ENCODE measurements at regions not wholly inside any gene's neighbourhood (a gene's known extent, or its start where the extent isn't known, plus 50 kb on each side); places are given as distances from the start of the nearest gene placed in this dataset.

DNA sequence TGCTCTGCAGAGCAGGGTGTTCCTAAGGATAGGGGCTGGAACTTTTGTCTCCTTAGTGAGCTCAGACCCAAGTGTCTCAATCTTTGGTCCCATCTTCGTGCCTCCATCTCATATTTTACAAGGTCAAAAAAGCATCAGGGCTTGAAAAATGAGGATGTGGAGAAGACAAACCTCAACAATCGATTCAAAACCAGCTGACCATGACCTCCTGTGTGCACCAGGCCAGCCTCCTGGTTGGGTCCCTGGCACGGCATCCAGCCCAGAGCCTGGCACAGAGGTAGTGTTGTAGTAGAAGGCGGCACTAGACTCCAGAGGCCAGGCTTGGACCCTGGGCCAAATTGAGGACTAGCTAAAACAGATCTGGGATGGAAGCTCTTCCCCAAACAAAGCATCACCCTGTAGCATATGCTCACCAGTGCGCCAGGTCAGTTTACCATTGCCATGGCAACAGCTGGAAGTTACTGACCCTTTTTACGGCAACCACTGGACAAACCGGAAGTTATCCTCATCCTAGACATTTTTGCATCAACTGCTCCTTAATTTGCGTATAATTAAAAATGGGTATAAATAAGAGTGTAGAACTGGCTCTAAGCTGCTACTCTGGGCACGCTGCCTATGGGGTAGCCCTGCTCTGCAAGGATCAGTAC is 69.3 kb upstream of the BLCAP start:
- DNase-seq, result no peak

- no peak for DNase-seq
Measured at GRCh38 chr20:37596168-37596567, 68.5 kb upstream of the BLCAP start.

DNA sequence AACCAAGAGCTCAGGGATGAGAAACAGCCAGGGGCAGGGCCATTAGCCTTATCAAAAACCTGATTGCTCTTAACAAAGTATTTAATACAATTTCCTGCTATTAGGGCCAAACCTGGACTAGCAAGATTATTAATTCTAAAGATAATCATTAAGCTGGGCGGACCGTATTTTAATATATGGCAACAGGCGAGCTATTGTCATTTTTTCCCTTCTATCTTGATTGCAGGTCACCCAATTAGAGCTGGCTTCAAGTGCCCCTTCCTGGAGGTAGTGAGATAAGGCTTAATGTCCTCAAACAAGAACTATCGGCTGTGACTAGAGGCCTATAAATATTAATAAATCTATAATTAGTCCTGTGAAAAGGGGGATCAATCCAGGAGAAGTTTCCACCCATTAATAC is 66.0 kb upstream of the BLCAP start:
- no peak for DNase-seq

GRCh38 chr20:37590938-37591490 is 63.3 kb upstream of the BLCAP start:
- DNase-seq, result no peak

DNA sequence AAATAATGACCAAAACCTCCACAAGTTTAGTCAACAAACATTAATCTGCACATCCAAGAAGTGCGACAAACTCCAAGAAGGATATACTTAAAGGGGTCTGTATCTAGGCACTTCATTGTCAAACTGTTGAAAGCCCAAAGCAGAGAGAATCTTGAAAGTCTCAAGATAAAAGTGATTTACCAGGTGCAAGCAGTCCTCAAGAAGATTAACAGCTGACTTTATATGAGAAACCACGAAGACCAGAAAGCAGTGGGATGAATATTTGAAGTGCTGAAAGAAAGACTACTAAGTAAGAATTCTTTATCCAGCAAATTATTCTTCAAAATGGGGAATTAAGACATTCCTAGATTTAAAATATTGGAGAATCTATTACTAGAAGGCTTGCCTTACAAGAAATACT is 58.4 kb upstream of the BLCAP start:
- no peak for DNase-seq

- DNase-seq, result no peak
Measured at GRCh38 chr20:37584238-37584807, 56.6 kb upstream of the BLCAP start.

DNA sequence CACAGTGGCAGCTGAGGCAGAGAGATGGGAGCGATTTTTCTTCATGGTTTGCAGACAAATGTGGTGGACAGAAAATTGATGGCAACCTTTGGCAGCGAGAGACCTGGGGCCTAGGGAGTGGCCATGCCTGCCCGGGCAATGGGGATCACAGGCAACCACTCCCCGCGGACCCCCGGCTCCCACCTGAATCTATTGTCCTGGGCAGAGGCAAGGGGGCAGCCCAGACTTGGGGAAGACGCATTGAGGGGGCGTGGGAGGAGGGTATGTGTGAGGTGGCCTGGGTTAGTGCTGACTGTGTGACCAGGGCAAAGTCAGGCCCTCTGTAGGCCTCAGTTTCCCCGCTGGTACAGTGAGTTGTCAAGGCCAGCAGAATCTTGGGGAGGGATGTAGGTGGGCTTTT is 53.6 kb upstream of the BLCAP start:
- no peak for DNase-seq

DNA sequence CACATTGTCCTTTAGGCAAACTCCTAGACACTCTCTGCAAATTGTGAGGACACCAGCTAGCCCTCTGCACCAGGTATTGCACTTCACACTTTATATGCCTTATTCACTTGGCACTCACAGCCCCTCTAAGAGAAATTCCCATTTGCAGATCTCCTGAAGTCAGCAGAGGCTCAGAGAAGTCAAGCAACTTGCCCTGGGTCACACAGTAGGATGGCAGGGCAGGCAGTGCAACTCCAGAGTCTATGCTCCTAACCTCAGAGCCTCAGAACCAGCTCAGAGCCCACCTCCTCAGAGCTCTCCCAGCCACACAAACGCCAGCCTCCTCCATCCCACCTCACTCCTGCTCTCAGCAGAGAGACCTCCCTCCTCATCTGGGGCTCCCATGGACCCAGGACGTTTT is 52.4 kb upstream of the BLCAP start:
- no peak for DNase-seq

- DNase-seq, result no peak
Measured at GRCh38 chr20:37579106-37579505, 51.4 kb upstream of the BLCAP start.

DNA sequence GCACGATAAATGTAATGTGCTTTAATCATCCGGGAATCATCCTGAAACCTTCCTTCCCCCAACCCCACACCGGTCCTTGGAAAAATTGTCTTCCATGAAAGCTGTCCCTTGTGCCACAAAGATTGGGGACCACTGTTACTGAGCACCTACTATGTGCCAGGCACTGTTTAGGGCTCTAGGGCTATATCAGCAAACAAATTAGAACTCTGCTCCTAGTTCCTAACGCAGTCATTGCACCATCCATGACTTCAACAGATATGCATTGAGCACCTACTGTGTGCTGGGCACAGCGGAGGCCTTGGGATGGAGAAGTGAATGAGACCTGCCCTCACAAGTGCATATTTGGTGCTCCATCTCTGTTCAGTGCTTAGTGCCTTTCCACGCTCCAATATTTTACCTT is 50.3 kb upstream of the BLCAP start:
- no peak for DNase-seq
